Ascending aorta (tissue), 2 donors: ENCODE measurements at regions not wholly inside any gene's neighbourhood (a gene's known extent, or its start where the extent isn't known, plus 50 kb on each side); places are given as distances from the start of the nearest gene placed in this dataset.
A peak's percentile ranks its signal among the peaks of the same experiment; 100 is the strongest.

ENCODE experiments used
- DNase-seq, 2 donors: peaks; one replicate each; pipeline ENCODE4 v3.0.0-alpha.2; 2019; ENCODE audit warnings: low spot score in 2 of 2
- H3K27ac ChIP-seq, 2 donors: fragments of 200-600 bp; sonication (generic); one replicate each; pipeline ENCODE4 v1.5.1; 2016 to 2017; ENCODE audit warnings: mild to moderate bottlenecking in 1 of 2
- H3K27me3 ChIP-seq: fragments of 200-600 bp; sonication (generic); one replicate; pipeline ENCODE4 v1.5.1; 2017
- H3K36me3 ChIP-seq, 2 donors: fragments of 200-600 bp; sonication (generic); one replicate each; pipeline ENCODE4 v1.5.1; 2016
- H3K4me1 ChIP-seq, 2 donors: fragments of 200-600 bp; sonication (generic); one replicate each; pipeline ENCODE4 v1.5.1; 2016 to 2017; ENCODE audit warnings: mild to moderate bottlenecking in 1 of 2
- H3K4me3 ChIP-seq, 2 donors: fragments of 200-600 bp; sonication (generic); one replicate each; pipeline ENCODE4 v1.5.1; 2016 to 2017; ENCODE audit warnings: mild to moderate bottlenecking in 1 of 2
- H3K9me3 ChIP-seq, 2 donors: fragments of 200-600 bp; sonication (generic); one replicate each; pipeline ENCODE4 v1.5.1; 2016
- CTCF ChIP-seq, 3 experiments: fragments of 200-600 bp in 2 of 3; fragments of 450-650 bp in 1 of 3; sonication (generic) in 2 of 3; IDR thresholded peaks; one replicate each; pipeline ENCODE4 v1.5.1; 2016 to 2019; ENCODE audit warnings: antibody characterized with exemption in 3 of 3, mild to moderate bottlenecking in 1 of 3, moderate library complexity in 1 of 3
- intact Hi-C: fragments of 100-400 bp; cut with DNase I; formaldehyde crosslinking; loops from one replicate; pipeline ENCODE4 v1.15.1; 2023

GRCh38 chr9:80509358-80509757 lies 937.6 kb downstream of the TLE4 start:
- Histone ChIP-seq H3K27me3 (no peaks in the 10 kb centered on the region), H3K27ac (no peak overlapping the region), H3K4me1 (no peaks in the 10 kb centered on the region), H3K4me3 (no peak overlapping the region), H3K36me3 (no peaks in the 10 kb centered on the region), H3K9me3 (no peaks in the 10 kb centered on the region)
- TF ChIP-seq CTCF (IDR thresholded peaks at IDR 0.05), result no peak
- no peak for DNase-seq
- intact Hi-C loops, result no loop called here

GRCh38 chr9:80507611-80508010 lies 935.8 kb downstream of the TLE4 start:
- Histone ChIP-seq H3K9me3 (no peaks in the 10 kb centered on the region), H3K36me3 (no peaks in the 10 kb centered on the region), H3K27ac (no peak overlapping the region), H3K4me1 (no peaks in the 10 kb centered on the region), H3K4me3 (no peak overlapping the region), H3K27me3 (no peaks in the 10 kb centered on the region)
- DNase-seq, result no peak
- TF ChIP-seq CTCF (IDR thresholded peaks at IDR 0.05), result no peak
- intact Hi-C loops, result no loop called here

GRCh38 chr9:80504601-80505230 lies 933.0 kb downstream of the TLE4 start:
- no peaks in the 10 kb centered on the region for H3K36me3 ChIP-seq
- no peak for DNase-seq
- TF ChIP-seq CTCF (IDR thresholded peaks at IDR 0.05), result no peak
- H3K27me3 ChIP-seq, result no peaks in the 10 kb centered on the region
- H3K4me3 ChIP-seq, result no peak overlapping the region
- H3K9me3 ChIP-seq, result no peaks in the 10 kb centered on the region
- no peaks in the 10 kb centered on the region for H3K4me1 ChIP-seq
- no peak overlapping the region for H3K27ac ChIP-seq
- intact Hi-C loops, result no loop called here

GRCh38 chr9:80503671-80504281 lies 932.0 kb downstream of the TLE4 start:
- Histone ChIP-seq H3K27ac (peak overlapping the region in 1 of 2 donors; percentile 5), H3K4me1 (no peaks in the 10 kb centered on the region), H3K4me3 (no peak overlapping the region), H3K36me3 (no peaks in the 10 kb centered on the region), H3K9me3 (no peaks in the 10 kb centered on the region), H3K27me3 (no peaks in the 10 kb centered on the region)
- DNase-seq, result no peak
- TF ChIP-seq CTCF (IDR thresholded peaks at IDR 0.05), result no peak
- intact Hi-C loops, result no loop called here

- Histone ChIP-seq H3K4me1 (no peaks in the 10 kb centered on the region), H3K4me3 (no peak overlapping the region), H3K27me3 (no peaks in the 10 kb centered on the region), H3K9me3 (no peaks in the 10 kb centered on the region), H3K27ac (no peak overlapping the region), H3K36me3 (no peaks in the 10 kb centered on the region)
- no peak for DNase-seq
- TF ChIP-seq CTCF (IDR thresholded peaks at IDR 0.05), result no peak
- intact Hi-C loops, result no loop called here
Measured at GRCh38 chr9:80502306-80502705, 930.5 kb downstream of the TLE4 start.
